ENCODE measurements at regions not wholly inside any gene's neighbourhood (a gene's known extent, or its start where the extent isn't known, plus 50 kb on each side); places are given as distances from the start of the nearest gene placed in this dataset.

GRCh38 chr14:66295386-66295785, 190.8 kb upstream of the CCDC196 start:
- Histone ChIP-seq H3K27me3 (ENCODE audit: control insufficient read depth in 3 of 3, insufficient read depth in 3 of 3, low read length in 3 of 3) (no peaks in the 10 kb centered on the region), H3K36me3 (ENCODE audit: control insufficient read depth in 3 of 3, insufficient read depth in 2 of 3, low read depth in 1 of 3, low read length in 3 of 3) (no peaks in the 10 kb centered on the region), H3K27ac (ENCODE audit: low read depth in 1 of 3, low read length in 2 of 3) (no peak overlapping the region), H3K4me1 (ENCODE audit: control insufficient read depth in 3 of 3, insufficient read depth in 2 of 3, low read depth in 1 of 3, low read length in 2 of 3) (no peaks in the 10 kb centered on the region), H3K9me3 (ENCODE audit: control insufficient read depth in 2 of 2, insufficient read depth in 1 of 2, low read depth in 1 of 2, low read length in 1 of 2) (no peaks in the 10 kb centered on the region), H3K4me3 (ENCODE audit: low read depth in 1 of 3, low read length in 3 of 3) (no peak overlapping the region)
- FAIRE-seq = no peak
- no peak for DNase-seq
- WGBS, 3 donors = 91 to 95% (median 92%) methylated on average over 2 of the region's 2 CpGs

DNA sequence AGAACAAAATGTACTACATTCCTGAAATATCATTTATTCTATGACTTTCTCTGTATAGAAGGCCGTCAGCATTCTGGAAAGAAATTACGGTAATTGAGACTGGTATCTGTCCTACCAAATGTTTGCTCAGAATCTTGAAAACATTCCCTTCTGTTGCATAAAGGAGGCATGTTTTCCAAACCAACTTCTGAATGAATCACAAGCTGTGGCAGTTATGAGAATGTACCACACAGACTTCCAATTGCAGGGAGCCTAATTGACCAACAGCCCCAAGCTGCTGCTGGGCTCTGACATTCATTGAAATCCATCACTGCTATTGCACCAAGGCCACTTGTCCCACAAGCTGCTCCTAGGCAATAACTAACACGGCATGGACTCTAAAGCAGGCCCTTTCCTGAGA, 185.3 kb upstream of the CCDC196 start:
- no peaks in the 10 kb centered on the region for H3K36me3 ChIP-seq (ENCODE audit: control insufficient read depth in 3 of 3, insufficient read depth in 2 of 3, low read depth in 1 of 3, low read length in 3 of 3)
- peaks cover 0 to 6% of the 10 kb centered on the region in 2 donors for H3K9me3 ChIP-seq (ENCODE audit: control insufficient read depth in 2 of 2, insufficient read depth in 1 of 2, low read depth in 1 of 2, low read length in 1 of 2)
- H3K4me1 ChIP-seq (ENCODE audit: control insufficient read depth in 3 of 3, insufficient read depth in 2 of 3, low read depth in 1 of 3, low read length in 2 of 3) = no peaks in the 10 kb centered on the region
- 85 to 89% (median 88%) methylated on average over 3 of the region's 3 CpGs for WGBS, 3 donors
- no peak overlapping the region for H3K4me3 ChIP-seq (ENCODE audit: low read depth in 1 of 3, low read length in 3 of 3)
- H3K27me3 ChIP-seq (ENCODE audit: control insufficient read depth in 3 of 3, insufficient read depth in 3 of 3, low read length in 3 of 3) = no peaks in the 10 kb centered on the region
- H3K27ac ChIP-seq (ENCODE audit: low read depth in 1 of 3, low read length in 2 of 3) = no peak overlapping the region
- FAIRE-seq = no peak
- no peak for DNase-seq

DNA sequence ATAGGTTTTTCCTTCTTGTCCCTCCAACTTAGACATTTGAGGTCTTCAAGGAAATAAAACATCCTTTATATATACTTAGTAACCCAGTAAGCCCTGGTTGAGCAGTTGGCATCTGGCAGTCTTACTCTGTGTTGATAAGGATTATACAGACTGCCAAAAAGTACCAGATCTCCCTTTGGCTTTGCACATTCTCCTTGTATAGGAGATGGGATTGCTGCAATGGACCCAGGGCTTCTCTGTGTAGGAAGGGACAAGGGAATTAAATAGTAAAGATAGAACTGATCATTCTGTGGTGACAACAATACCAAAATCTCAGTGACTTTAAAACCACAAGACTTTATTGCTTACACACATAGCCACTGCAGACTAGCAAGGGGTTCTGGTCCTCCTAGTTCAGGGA, 180.1 kb upstream of the CCDC196 start:
- Histone ChIP-seq H3K4me1 (ENCODE audit: control insufficient read depth in 3 of 3, insufficient read depth in 2 of 3, low read depth in 1 of 3, low read length in 2 of 3) (no peaks in the 10 kb centered on the region), H3K9me3 (ENCODE audit: control insufficient read depth in 2 of 2, insufficient read depth in 1 of 2, low read depth in 1 of 2, low read length in 1 of 2) (peaks cover 0 to 10% of the 10 kb centered on the region in 2 donors), H3K36me3 (ENCODE audit: control insufficient read depth in 3 of 3, insufficient read depth in 2 of 3, low read depth in 1 of 3, low read length in 3 of 3) (no peaks in the 10 kb centered on the region), H3K27me3 (ENCODE audit: control insufficient read depth in 3 of 3, insufficient read depth in 3 of 3, low read length in 3 of 3) (no peaks in the 10 kb centered on the region), H3K27ac (ENCODE audit: low read depth in 1 of 3, low read length in 2 of 3) (no peak overlapping the region), H3K4me3 (ENCODE audit: low read depth in 1 of 3, low read length in 3 of 3) (no peak overlapping the region)
- DNase-seq (no peak), FAIRE-seq (no peak)

DNA sequence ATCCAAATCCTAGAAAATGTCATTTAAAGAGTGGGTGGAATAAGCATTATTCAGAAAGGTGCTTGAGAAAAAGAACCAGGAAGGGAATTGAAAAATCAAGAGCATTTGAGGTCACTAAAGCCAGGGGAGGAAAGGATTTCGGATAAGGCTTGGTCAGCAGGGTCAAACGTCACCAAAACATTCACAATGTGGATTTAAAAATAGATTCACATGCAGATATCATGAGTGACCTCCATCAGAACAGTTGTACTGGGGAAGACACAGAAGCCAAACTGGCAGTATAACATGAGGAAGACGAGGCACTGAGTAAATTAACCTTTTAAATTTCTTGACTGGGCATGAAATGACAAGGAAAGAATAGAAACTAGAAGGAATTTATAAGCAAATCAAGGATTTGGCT, 175.1 kb upstream of the CCDC196 start:
- no peak overlapping the region for H3K27ac ChIP-seq (ENCODE audit: low read depth in 1 of 3, low read length in 2 of 3)
- WGBS, 3 donors = 62 to 87% (median 73%) methylated on average over 3 of the region's 3 CpGs
- peaks cover 0 to 4% of the 10 kb centered on the region in 2 donors for H3K9me3 ChIP-seq (ENCODE audit: control insufficient read depth in 2 of 2, insufficient read depth in 1 of 2, low read depth in 1 of 2, low read length in 1 of 2)
- no peaks in the 10 kb centered on the region for H3K4me1 ChIP-seq (ENCODE audit: control insufficient read depth in 3 of 3, insufficient read depth in 2 of 3, low read depth in 1 of 3, low read length in 2 of 3)
- no peak overlapping the region for H3K4me3 ChIP-seq (ENCODE audit: low read depth in 1 of 3, low read length in 3 of 3)
- no peaks in the 10 kb centered on the region for H3K36me3 ChIP-seq (ENCODE audit: control insufficient read depth in 3 of 3, insufficient read depth in 2 of 3, low read depth in 1 of 3, low read length in 3 of 3)
- DNase-seq = no peak
- H3K27me3 ChIP-seq (ENCODE audit: control insufficient read depth in 3 of 3, insufficient read depth in 3 of 3, low read length in 3 of 3) = no peaks in the 10 kb centered on the region
- no peak for FAIRE-seq

DNA sequence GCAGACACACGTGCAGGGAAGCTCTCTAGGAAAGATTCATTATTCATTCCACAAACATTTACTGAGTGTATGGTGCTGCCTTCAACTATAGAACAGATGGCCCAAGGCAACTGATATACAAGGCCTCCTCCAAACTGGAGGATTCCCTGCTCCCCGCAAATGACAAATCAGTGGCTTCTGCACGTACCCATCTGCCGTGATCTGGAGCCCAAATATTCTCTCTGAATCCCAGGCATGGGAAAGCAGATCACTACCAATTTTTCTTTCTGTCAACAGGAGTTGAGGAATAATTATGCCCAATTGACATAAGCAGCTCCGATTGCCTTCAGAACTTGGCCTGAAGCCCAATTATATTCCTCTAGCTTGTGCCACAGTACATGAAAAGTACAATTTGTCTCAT, 174.2 kb upstream of the CCDC196 start:
- Histone ChIP-seq H3K4me3 (ENCODE audit: low read depth in 1 of 3, low read length in 3 of 3) (no peak overlapping the region), H3K36me3 (ENCODE audit: control insufficient read depth in 3 of 3, insufficient read depth in 2 of 3, low read depth in 1 of 3, low read length in 3 of 3) (no peaks in the 10 kb centered on the region), H3K27ac (ENCODE audit: low read depth in 1 of 3, low read length in 2 of 3) (no peak overlapping the region), H3K9me3 (ENCODE audit: control insufficient read depth in 2 of 2, insufficient read depth in 1 of 2, low read depth in 1 of 2, low read length in 1 of 2) (peaks cover 2 to 8% of the 10 kb centered on the region in 2 donors), H3K4me1 (ENCODE audit: control insufficient read depth in 3 of 3, insufficient read depth in 2 of 3, low read depth in 1 of 3, low read length in 2 of 3) (no peaks in the 10 kb centered on the region), H3K27me3 (ENCODE audit: control insufficient read depth in 3 of 3, insufficient read depth in 3 of 3, low read length in 3 of 3) (no peaks in the 10 kb centered on the region)
- DNase-seq = no peak
- 69 to 84% (median 81%) methylated on average over 5 of the region's 5 CpGs for WGBS, 3 donors
- FAIRE-seq = no peak

GRCh38 chr14:66312451-66312850, 173.7 kb upstream of the CCDC196 start:
- Histone ChIP-seq H3K27me3 (ENCODE audit: control insufficient read depth in 3 of 3, insufficient read depth in 3 of 3, low read length in 3 of 3) (no peaks in the 10 kb centered on the region), H3K4me3 (ENCODE audit: low read depth in 1 of 3, low read length in 3 of 3) (no peak overlapping the region), H3K36me3 (ENCODE audit: control insufficient read depth in 3 of 3, insufficient read depth in 2 of 3, low read depth in 1 of 3, low read length in 3 of 3) (no peaks in the 10 kb centered on the region), H3K9me3 (ENCODE audit: control insufficient read depth in 2 of 2, insufficient read depth in 1 of 2, low read depth in 1 of 2, low read length in 1 of 2) (peaks cover 2 to 9% of the 10 kb centered on the region in 2 donors), H3K4me1 (ENCODE audit: control insufficient read depth in 3 of 3, insufficient read depth in 2 of 3, low read depth in 1 of 3, low read length in 2 of 3) (no peaks in the 10 kb centered on the region), H3K27ac (ENCODE audit: low read depth in 1 of 3, low read length in 2 of 3) (no peak overlapping the region)
- 68 to 82% (median 70%) methylated on average over 3 of the region's 3 CpGs for WGBS, 3 donors
- DNase-seq (no peak), FAIRE-seq (no peak)

DNA sequence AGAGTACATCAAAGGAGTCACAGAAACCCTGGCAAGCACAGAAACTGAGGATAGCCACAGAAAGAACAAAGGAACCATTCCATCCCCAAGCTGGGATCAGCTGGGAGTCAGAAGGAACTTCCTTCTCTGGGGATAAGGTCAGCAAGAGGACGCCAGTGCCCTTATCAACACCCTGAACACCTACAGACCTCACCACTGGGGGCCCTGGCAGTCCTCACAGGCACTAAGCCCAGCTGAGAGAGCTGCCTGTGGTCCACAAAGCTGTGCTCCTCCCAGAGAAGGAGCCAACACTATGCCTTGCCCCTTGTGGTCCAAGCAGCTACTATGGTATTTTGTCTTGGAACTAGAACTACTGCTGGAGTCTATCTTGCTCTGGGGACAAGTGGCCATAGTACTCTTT, 171.1 kb upstream of the CCDC196 start:
- no peak overlapping the region for H3K4me3 ChIP-seq (ENCODE audit: low read depth in 1 of 3, low read length in 3 of 3)

GRCh38 chr14:66315548-66315947, 170.6 kb upstream of the CCDC196 start:
- WGBS, 3 donors = 42 to 83% (median 48%) methylated on average over 1 of the region's 1 CpG
- Histone ChIP-seq H3K4me1 (ENCODE audit: control insufficient read depth in 3 of 3, insufficient read depth in 2 of 3, low read depth in 1 of 3, low read length in 2 of 3) (no peaks in the 10 kb centered on the region), H3K27me3 (ENCODE audit: control insufficient read depth in 3 of 3, insufficient read depth in 3 of 3, low read length in 3 of 3) (no peaks in the 10 kb centered on the region), H3K9me3 (ENCODE audit: control insufficient read depth in 2 of 2, insufficient read depth in 1 of 2, low read depth in 1 of 2, low read length in 1 of 2) (peaks cover 2 to 6% of the 10 kb centered on the region in 2 donors), H3K4me3 (ENCODE audit: low read depth in 1 of 3, low read length in 3 of 3) (no peak overlapping the region), H3K36me3 (ENCODE audit: control insufficient read depth in 3 of 3, insufficient read depth in 2 of 3, low read depth in 1 of 3, low read length in 3 of 3) (no peaks in the 10 kb centered on the region), H3K27ac (ENCODE audit: low read depth in 1 of 3, low read length in 2 of 3) (no peak overlapping the region)
- FAIRE-seq = no peak
- no peak for DNase-seq

More for the DNA sequence above, 171.1 kb upstream of the CCDC196 start:
- Histone ChIP-seq H3K27me3 (ENCODE audit: control insufficient read depth in 3 of 3, insufficient read depth in 3 of 3, low read length in 3 of 3) (no peaks in the 10 kb centered on the region), H3K27ac (ENCODE audit: low read depth in 1 of 3, low read length in 2 of 3) (no peak overlapping the region), H3K9me3 (ENCODE audit: control insufficient read depth in 2 of 2, insufficient read depth in 1 of 2, low read depth in 1 of 2, low read length in 1 of 2) (peaks cover 2 to 6% of the 10 kb centered on the region in 2 donors), H3K4me1 (ENCODE audit: control insufficient read depth in 3 of 3, insufficient read depth in 2 of 3, low read depth in 1 of 3, low read length in 2 of 3) (no peaks in the 10 kb centered on the region), H3K36me3 (ENCODE audit: control insufficient read depth in 3 of 3, insufficient read depth in 2 of 3, low read depth in 1 of 3, low read length in 3 of 3) (no peaks in the 10 kb centered on the region)
- FAIRE-seq (no peak), DNase-seq (no peak)
- 43 to 45% (median 44%) methylated on average over 1 of the region's 1 CpG for WGBS, 3 donors

DNA sequence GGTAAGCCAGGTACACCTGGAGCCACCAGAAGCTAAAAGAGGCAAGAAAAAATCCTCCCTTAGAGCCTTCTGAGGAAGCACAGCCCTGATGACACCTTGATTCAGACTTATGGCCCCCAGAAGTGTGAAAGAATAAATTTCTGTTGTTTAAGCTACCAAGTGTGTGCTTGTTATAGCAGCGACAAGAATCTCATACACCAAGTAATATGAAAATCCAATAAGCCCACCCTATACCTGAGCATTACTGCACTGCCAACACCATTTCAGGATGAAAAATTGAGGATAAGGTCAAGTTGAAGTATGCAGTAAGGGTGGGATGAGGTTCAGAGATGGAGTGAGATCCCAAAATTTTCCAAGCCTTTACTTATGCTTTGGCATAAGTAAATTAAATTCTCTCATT, 163.6 kb upstream of the CCDC196 start:
- 94 to 96% (median 96%) methylated on average over 1 of the region's 1 CpG for WGBS, 3 donors

More for the DNA sequence above, 163.6 kb upstream of the CCDC196 start:
- no peaks in the 10 kb centered on the region for H3K9me3 ChIP-seq (ENCODE audit: control insufficient read depth in 2 of 2, insufficient read depth in 1 of 2, low read depth in 1 of 2, low read length in 1 of 2)
- H3K27me3 ChIP-seq (ENCODE audit: control insufficient read depth in 3 of 3, insufficient read depth in 3 of 3, low read length in 3 of 3) = peaks cover 0 to 2% (median 0%) of the 10 kb centered on the region in 3 donors
- no peaks in the 10 kb centered on the region for H3K4me1 ChIP-seq (ENCODE audit: control insufficient read depth in 3 of 3, insufficient read depth in 2 of 3, low read depth in 1 of 3, low read length in 2 of 3)
- no peak overlapping the region for H3K4me3 ChIP-seq (ENCODE audit: low read depth in 1 of 3, low read length in 3 of 3)
- no peak overlapping the region for H3K27ac ChIP-seq (ENCODE audit: low read depth in 1 of 3, low read length in 2 of 3)
- no peaks in the 10 kb centered on the region for H3K36me3 ChIP-seq (ENCODE audit: control insufficient read depth in 3 of 3, insufficient read depth in 2 of 3, low read depth in 1 of 3, low read length in 3 of 3)
- no peak for FAIRE-seq
- no peak for DNase-seq
